ENCODE measurements at regions not wholly inside any gene's neighbourhood (a gene's known extent, or its start where the extent isn't known, plus 50 kb on each side); places are given as distances from the start of the nearest gene placed in this dataset.

- TF ChIP-seq, protein P1, sequence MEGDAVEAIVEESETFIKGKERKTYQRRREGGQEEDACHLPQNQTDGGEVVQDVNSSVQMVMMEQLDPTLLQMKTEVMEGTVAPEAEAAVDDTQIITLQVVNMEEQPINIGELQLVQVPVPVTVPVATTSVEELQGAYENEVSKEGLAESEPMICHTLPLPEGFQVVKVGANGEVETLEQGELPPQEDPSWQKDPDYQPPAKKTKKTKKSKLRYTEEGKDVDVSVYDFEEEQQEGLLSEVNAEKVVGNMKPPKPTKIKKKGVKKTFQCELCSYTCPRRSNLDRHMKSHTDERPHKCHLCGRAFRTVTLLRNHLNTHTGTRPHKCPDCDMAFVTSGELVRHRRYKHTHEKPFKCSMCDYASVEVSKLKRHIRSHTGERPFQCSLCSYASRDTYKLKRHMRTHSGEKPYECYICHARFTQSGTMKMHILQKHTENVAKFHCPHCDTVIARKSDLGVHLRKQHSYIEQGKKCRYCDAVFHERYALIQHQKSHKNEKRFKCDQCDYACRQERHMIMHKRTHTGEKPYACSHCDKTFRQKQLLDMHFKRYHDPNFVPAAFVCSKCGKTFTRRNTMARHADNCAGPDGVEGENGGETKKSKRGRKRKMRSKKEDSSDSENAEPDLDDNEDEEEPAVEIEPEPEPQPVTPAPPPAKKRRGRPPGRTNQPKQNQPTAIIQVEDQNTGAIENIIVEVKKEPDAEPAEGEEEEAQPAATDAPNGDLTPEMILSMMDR (IDR thresholded peaks at IDR 0.05): no peak
These were observed 185.3 kb upstream of the ARGLU1 start (continued) for GRCh38 chr13:106753251-106753650.

DNA sequence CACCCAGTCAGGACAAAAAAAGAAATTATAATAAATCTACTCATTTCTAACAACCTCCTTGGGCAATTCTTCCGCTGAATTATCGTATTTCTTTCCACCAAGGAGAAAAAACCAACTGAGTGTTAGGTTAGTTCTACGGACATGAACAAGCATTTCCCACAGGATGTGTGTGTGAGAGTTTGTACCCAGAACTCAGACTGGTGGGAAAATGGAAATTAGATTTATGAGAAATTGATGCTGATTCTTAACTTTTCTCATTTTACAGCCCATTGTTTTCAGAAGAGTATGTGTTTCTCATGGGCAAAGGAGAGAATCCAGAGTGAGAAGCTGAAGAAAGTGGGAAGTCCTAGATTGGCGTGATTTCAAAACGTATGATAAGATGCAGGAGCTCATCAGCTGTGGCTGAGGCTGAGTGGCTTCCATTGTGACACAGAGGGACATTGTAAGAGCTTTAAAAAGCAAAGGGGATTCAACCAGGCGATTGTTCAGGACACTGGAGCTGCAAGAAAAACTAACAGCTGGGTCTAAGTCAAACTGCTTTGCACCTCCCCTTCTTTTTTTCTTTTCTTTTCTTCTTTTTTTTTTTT is 184.7 kb upstream of the ARGLU1 start:
- no peaks in the 10 kb centered on the region for H3K27me3 ChIP-seq (ENCODE audit: insufficient read depth)
- TF ChIP-seq SIN3A (IDR thresholded peaks at IDR 0.05; ENCODE audit: borderline replicate concordance, low read depth, low read length) (no peak), TCF12 (IDR thresholded peaks at IDR 0.05) (no peak), RCOR1 (IDR thresholded peaks at IDR 0.05; ENCODE audit: low read length) (no peak)
- TF ChIP-seq, protein P1 (IDR thresholded peaks at IDR 0.05): no peak
- H3K9me3 ChIP-seq: no peaks in the 10 kb centered on the region
- H3F3A ChIP-seq (replicated peaks; ENCODE audit: insufficient read depth): no peaks in the 10 kb centered on the region
- H3K4me2 ChIP-seq: no peak overlapping the region
- H3K4me3 ChIP-seq (ENCODE audit: low read depth in 2 of 2, low read length in 1 of 2): no peak overlapping the region
- CTCF ChIA-PET: no interaction called here
- H3K36me3 ChIP-seq (replicated peaks in 1 of 2; ENCODE audit: control insufficient read depth in 1 of 2, insufficient read depth in 2 of 2, low read length in 1 of 2): no peaks in the 10 kb centered on the region
- POLR2A ChIA-PET: no interaction called here
- DNase-seq: no peak
- H3K9me2 ChIP-seq: no peaks in the 10 kb centered on the region
- H2AFZ ChIP-seq (ENCODE audit: low read depth): no peak overlapping the region
- H3K79me2 ChIP-seq (ENCODE audit: insufficient read depth): no peaks in the 10 kb centered on the region
- H3K27ac ChIP-seq (ENCODE audit: low read depth in 2 of 2, low read length in 1 of 2): no peak overlapping the region
- H3K4me1 ChIP-seq (ENCODE audit: control insufficient read depth in 1 of 2, insufficient read depth in 2 of 2, low read depth in 1 of 2, low read length in 1 of 2): no peaks in the 10 kb centered on the region
- 41% methylated on average over 6 of the region's 6 CpGs for WGBS (ENCODE audit: low lambda C conversion rate)
- no peak overlapping the region for H3K9ac ChIP-seq
- no peaks in the 10 kb centered on the region for H4K20me1 ChIP-seq (ENCODE audit: insufficient read depth)

DNA sequence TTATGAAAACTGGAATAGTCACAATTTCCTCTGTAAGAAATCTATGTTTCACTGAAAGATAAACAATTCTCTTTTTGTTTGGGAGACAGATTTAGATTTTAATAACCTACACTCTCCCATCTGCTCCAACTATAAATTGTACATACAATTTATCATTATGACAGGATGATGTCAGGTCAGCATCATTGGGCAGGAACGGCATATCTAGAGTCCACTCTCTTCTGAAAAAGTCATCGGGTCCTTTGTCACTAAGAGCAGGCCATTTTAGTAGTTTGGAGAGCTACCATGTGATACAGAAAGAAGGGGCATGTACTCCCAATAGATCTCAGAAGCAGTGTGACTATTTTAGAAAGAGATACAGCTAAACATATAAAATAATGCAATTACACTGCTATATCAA is 180.8 kb upstream of the ARGLU1 start:
- POLR2A ChIA-PET: no interaction called here
- no peaks in the 10 kb centered on the region for H3K9me2 ChIP-seq
- H3K79me2 ChIP-seq (ENCODE audit: insufficient read depth): no peaks in the 10 kb centered on the region

More for the DNA sequence above, 180.8 kb upstream of the ARGLU1 start:
- no peak for TF ChIP-seq EZH2phosphoT487 (IDR thresholded peaks at IDR 0.05; ENCODE audit: borderline replicate concordance, low read depth)
- no peak for TF ChIP-seq YY1 (IDR thresholded peaks at IDR 0.05; ENCODE audit: low read depth)
- no peak for TF ChIP-seq GATA2 (CRISPR knock-in tag; IDR thresholded peaks at IDR 0.05)
- TF ChIP-seq, protein P2, sequence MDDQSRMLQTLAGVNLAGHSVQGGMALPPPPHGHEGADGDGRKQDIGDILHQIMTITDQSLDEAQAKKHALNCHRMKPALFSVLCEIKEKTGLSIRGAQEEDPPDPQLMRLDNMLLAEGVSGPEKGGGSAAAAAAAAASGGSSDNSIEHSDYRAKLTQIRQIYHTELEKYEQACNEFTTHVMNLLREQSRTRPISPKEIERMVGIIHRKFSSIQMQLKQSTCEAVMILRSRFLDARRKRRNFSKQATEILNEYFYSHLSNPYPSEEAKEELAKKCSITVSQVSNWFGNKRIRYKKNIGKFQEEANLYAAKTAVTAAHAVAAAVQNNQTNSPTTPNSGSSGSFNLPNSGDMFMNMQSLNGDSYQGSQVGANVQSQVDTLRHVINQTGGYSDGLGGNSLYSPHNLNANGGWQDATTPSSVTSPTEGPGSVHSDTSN (IDR thresholded peaks at IDR 0.05): no peak
- TF ChIP-seq TEAD4 (IDR thresholded peaks at IDR 0.05; ENCODE audit: borderline replicate concordance, insufficient read depth): no peak
- no peak for TF ChIP-seq RAD21 (IDR thresholded peaks at IDR 0.05; ENCODE audit: low read length)
- TF ChIP-seq POLR2AphosphoS5 (IDR thresholded peaks at IDR 0.05; ENCODE audit: low read depth, low read length): no peak
- no peak for TF ChIP-seq RFX5 (IDR thresholded peaks at IDR 0.05; ENCODE audit: low read length)
- TF ChIP-seq, protein P3, sequence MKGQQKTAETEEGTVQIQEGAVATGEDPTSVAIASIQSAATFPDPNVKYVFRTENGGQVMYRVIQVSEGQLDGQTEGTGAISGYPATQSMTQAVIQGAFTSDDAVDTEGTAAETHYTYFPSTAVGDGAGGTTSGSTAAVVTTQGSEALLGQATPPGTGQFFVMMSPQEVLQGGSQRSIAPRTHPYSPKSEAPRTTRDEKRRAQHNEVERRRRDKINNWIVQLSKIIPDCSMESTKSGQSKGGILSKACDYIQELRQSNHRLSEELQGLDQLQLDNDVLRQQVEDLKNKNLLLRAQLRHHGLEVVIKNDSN (IDR thresholded peaks at IDR 0.05; ENCODE audit: borderline replicate concordance, low read depth): no peak
- no peak for TF ChIP-seq USF2 (IDR thresholded peaks at IDR 0.05; ENCODE audit: borderline replicate concordance, low read depth, low read length)
- TF ChIP-seq RCOR1 (IDR thresholded peaks at IDR 0.05; ENCODE audit: low read length): no peak
- no peak for TF ChIP-seq FOSL2 (IDR thresholded peaks at IDR 0.05; ENCODE audit: borderline replicate concordance, low read depth)
- TF ChIP-seq TCF12 (IDR thresholded peaks at IDR 0.05): no peak
- TF ChIP-seq, protein P1 (IDR thresholded peaks at IDR 0.05): no peak
- TF ChIP-seq ELF1 (IDR thresholded peaks at IDR 0.05): no peak
- Histone ChIP-seq H3K27ac (ENCODE audit: low read depth in 2 of 2, low read length in 1 of 2) (no peak overlapping the region), H3K9ac (no peak overlapping the region), H3K27me3 (ENCODE audit: insufficient read depth) (no peaks in the 10 kb centered on the region), H3K4me3 (ENCODE audit: low read depth in 2 of 2, low read length in 1 of 2) (no peak overlapping the region), H2AFZ (ENCODE audit: low read depth) (no peak overlapping the region), H3K36me3 (replicated peaks in 1 of 2; ENCODE audit: control insufficient read depth in 1 of 2, insufficient read depth in 2 of 2, low read length in 1 of 2) (no peaks in the 10 kb centered on the region), H4K20me1 (ENCODE audit: insufficient read depth) (no peaks in the 10 kb centered on the region), H3F3A (replicated peaks; ENCODE audit: insufficient read depth) (no peaks in the 10 kb centered on the region), H3K4me2 (no peak overlapping the region), H3K9me3 (no peaks in the 10 kb centered on the region), H3K4me1 (ENCODE audit: control insufficient read depth in 1 of 2, insufficient read depth in 2 of 2, low read depth in 1 of 2, low read length in 1 of 2) (no peaks in the 10 kb centered on the region)
- CTCF ChIA-PET: interaction anchor here (1.0 kb wide), 1 partner anchor 26 kb away, joined by 3 read pairs; no protein-coding TSS in a partner anchor
- DNase-seq: no peak
- 40% methylated on average over 2 of the region's 2 CpGs for WGBS (ENCODE audit: low lambda C conversion rate)
